Left ventricle myocardium inferior (tissue), 1 donor: ENCODE measurements at regions not wholly inside any gene's neighbourhood (a gene's known extent, or its start where the extent isn't known, plus 50 kb on each side); places are given as distances from the start of the nearest gene placed in this dataset.

Experiments used
- DNase-seq: peaks from one replicate; pipeline ENCODE4 v3.0.0-alpha.2; 2020
- H3K27ac ChIP-seq: fragments of 200-600 bp; replicated peaks from 2 replicates; pipeline ENCODE4 v1.8.0; 2021
- H3K27me3 ChIP-seq: fragments of 200-600 bp; 2 replicates; pipeline ENCODE4 v1.8.0; 2021; ENCODE audit warnings: low read depth
- H3K36me3 ChIP-seq: fragments of 200-600 bp; 2 replicates; pipeline ENCODE4 v1.8.0; 2021
- H3K4me1 ChIP-seq: fragments of 200-600 bp; 2 replicates; pipeline ENCODE4 v1.8.0; 2021
- H3K4me3 ChIP-seq: fragments of 200-600 bp; 2 replicates; pipeline ENCODE4 v1.8.0; 2021; ENCODE audit warnings: mild to moderate bottlenecking, moderate library complexity
- H3K9me3 ChIP-seq: fragments of 200-600 bp; replicated peaks from 2 replicates; pipeline ENCODE4 v1.8.0; 2021
- CTCF ChIP-seq: fragments of 200-600 bp; IDR thresholded peaks from 2 replicates; pipeline ENCODE4 v1.8.0; 2021; ENCODE audit warnings: antibody characterized with exemption, mild to moderate bottlenecking, borderline replicate concordance
- intact Hi-C: fragments of 100-400 bp; cut with micrococcal nuclease; formaldehyde crosslinking; loops from one replicate; pipeline ENCODE4 v1.11.0; 2022
- donor health status: DM: no; HTN: yes; CAD: no; lungs with severe emphysema.

GRCh38 chr4:184938871-184939270 lies 79.4 kb upstream of the HELT start:
- no peaks in the 10 kb centered on the region for H3K36me3 ChIP-seq
- intact Hi-C loops: no loop called here
- no peak for DNase-seq
- H3K27me3 ChIP-seq: no peaks in the 10 kb centered on the region
- no peak for TF ChIP-seq CTCF
- H3K27ac ChIP-seq: no peak overlapping the region
- H3K4me3 ChIP-seq: no peak overlapping the region
- no peaks in the 10 kb centered on the region for H3K4me1 ChIP-seq
- peaks cover 10% of the 10 kb centered on the region for H3K9me3 ChIP-seq

- H3K27ac ChIP-seq: no peak overlapping the region
- DNase-seq: no peak
Observed at GRCh38 chr4:184939978-184940377, 78.3 kb upstream of the HELT start.

GRCh38 chr4:184940500-184940899 lies 77.8 kb upstream of the HELT start:
- H3K36me3 ChIP-seq: no peaks in the 10 kb centered on the region
- H3K4me1 ChIP-seq: no peaks in the 10 kb centered on the region
- H3K27ac ChIP-seq: no peak overlapping the region
- no peaks in the 10 kb centered on the region for H3K27me3 ChIP-seq
- no peak for DNase-seq
- peaks cover 10% of the 10 kb centered on the region for H3K9me3 ChIP-seq
- intact Hi-C loops: no loop called here
- TF ChIP-seq CTCF: no peak
- H3K4me3 ChIP-seq: no peak overlapping the region

More at GRCh38 chr4:184939978-184940377, 78.3 kb upstream of the HELT start:
- Histone ChIP-seq H3K36me3 (no peaks in the 10 kb centered on the region), H3K4me3 (no peak overlapping the region), H3K4me1 (no peaks in the 10 kb centered on the region), H3K9me3 (peaks cover 10% of the 10 kb centered on the region), H3K27me3 (no peaks in the 10 kb centered on the region)
- TF ChIP-seq CTCF: no peak
- intact Hi-C loops: no loop called here

- intact Hi-C loops: no loop called here
- Histone ChIP-seq H3K27ac (no peak overlapping the region), H3K4me1 (no peaks in the 10 kb centered on the region), H3K4me3 (no peak overlapping the region), H3K36me3 (no peaks in the 10 kb centered on the region), H3K27me3 (no peaks in the 10 kb centered on the region), H3K9me3 (peaks cover 10% of the 10 kb centered on the region)
- TF ChIP-seq CTCF: no peak
- DNase-seq: no peak
Observed at GRCh38 chr4:184941671-184942418, 76.4 kb upstream of the HELT start.

GRCh38 chr4:184942444-184943425 lies 75.6 kb upstream of the HELT start:
- intact Hi-C loops: no loop called here
- Histone ChIP-seq H3K36me3 (no peaks in the 10 kb centered on the region), H3K9me3 (peaks cover 10% of the 10 kb centered on the region), H3K4me1 (no peaks in the 10 kb centered on the region), H3K4me3 (no peak overlapping the region), H3K27me3 (no peaks in the 10 kb centered on the region), H3K27ac (no peak overlapping the region)
- no peak for DNase-seq
- no peak for TF ChIP-seq CTCF
